ENCODE measurements at regions not wholly inside any gene's neighbourhood (a gene's known extent, or its start where the extent isn't known, plus 50 kb on each side); places are given as distances from the start of the nearest gene placed in this dataset.

DNA sequence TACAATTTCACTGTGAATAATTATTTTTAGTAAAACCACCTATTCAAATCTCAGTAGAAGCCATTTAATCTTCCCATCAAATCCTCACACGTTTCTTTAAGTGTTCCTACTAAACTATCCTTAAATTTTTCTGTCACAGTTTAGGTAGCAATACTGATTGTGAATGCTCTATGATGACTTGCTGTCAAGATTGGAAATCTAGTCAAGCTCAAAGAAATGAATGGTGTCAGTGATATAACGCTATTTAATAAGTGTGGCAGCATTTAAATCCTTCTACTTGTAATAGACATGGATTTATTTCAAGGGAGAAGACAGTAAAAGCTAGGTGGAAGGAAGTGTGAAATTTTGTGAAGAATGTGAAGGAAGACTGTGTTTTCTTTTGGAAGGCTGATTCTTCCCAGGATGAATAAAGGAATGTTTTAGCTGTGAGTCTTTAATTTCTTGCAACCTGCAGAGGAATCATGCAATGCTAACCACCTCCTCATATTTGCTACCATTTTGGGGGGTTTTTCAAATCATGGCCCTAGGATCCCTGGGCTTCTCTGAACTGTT, 936.7 kb upstream of the NEGR1 start:
- TF ChIP-seq RAD21 (conservative IDR thresholded peaks at IDR 0.05 in 1 of 2, IDR thresholded peaks at IDR 0.05 in 1 of 2): no peak
- TF ChIP-seq, protein P1, sequence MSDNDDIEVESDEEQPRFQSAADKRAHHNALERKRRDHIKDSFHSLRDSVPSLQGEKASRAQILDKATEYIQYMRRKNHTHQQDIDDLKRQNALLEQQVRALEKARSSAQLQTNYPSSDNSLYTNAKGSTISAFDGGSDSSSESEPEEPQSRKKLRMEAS (IDR thresholded peaks at IDR 0.05): no peak
- no peak for TF ChIP-seq POLR2A (IDR thresholded peaks at IDR 0.05; ENCODE audit: low read length)
- TF ChIP-seq, protein P2, sequence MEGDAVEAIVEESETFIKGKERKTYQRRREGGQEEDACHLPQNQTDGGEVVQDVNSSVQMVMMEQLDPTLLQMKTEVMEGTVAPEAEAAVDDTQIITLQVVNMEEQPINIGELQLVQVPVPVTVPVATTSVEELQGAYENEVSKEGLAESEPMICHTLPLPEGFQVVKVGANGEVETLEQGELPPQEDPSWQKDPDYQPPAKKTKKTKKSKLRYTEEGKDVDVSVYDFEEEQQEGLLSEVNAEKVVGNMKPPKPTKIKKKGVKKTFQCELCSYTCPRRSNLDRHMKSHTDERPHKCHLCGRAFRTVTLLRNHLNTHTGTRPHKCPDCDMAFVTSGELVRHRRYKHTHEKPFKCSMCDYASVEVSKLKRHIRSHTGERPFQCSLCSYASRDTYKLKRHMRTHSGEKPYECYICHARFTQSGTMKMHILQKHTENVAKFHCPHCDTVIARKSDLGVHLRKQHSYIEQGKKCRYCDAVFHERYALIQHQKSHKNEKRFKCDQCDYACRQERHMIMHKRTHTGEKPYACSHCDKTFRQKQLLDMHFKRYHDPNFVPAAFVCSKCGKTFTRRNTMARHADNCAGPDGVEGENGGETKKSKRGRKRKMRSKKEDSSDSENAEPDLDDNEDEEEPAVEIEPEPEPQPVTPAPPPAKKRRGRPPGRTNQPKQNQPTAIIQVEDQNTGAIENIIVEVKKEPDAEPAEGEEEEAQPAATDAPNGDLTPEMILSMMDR (IDR thresholded peaks at IDR 0.05): no peak
- no peak for TF ChIP-seq MAFK (IDR thresholded peaks at IDR 0.05; ENCODE audit: partially characterized antibody)
- no peak for TF ChIP-seq TP53 (CRISPR knock-in tag; IDR thresholded peaks at IDR 0.05)
- TF ChIP-seq BHLHE40 (IDR thresholded peaks at IDR 0.05; ENCODE audit: low read depth, low read length): no peak
- TF ChIP-seq RNF2 (IDR thresholded peaks at IDR 0.05; ENCODE audit: borderline replicate concordance, low read depth): no peak
- no peak for TF ChIP-seq ESRRA (IDR thresholded peaks at IDR 0.05; ENCODE audit: borderline replicate concordance, low read length)
